ENCODE measurements at regions not wholly inside any gene's neighbourhood (a gene's known extent, or its start where the extent isn't known, plus 50 kb on each side); places are given as distances from the start of the nearest gene placed in this dataset.

- H3K4me3 Mint-ChIP-seq, result no peak overlapping the region
- peaks cover 48% of the 10 kb centered on the region for H3K9me3 Mint-ChIP-seq
- intact Hi-C loops (cut with micrococcal nuclease), result no loop called here
- H3K27ac Mint-ChIP-seq, result no peak overlapping the region
- H3K4me1 Mint-ChIP-seq (ENCODE audit: low read depth), result no peaks in the 10 kb centered on the region
- H3K36me3 Mint-ChIP-seq (ENCODE audit: low read depth), result no peaks in the 10 kb centered on the region
- no peaks in the 10 kb centered on the region for H3K27me3 Mint-ChIP-seq
These were observed 1190.3 kb upstream of the RAG2 start for GRCh38 chr11:37788141-37788877.

- Mint-ChIP-seq H3K4me3 (no peak overlapping the region), H3K9me3 (peaks cover 64% of the 10 kb centered on the region), H3K27me3 (no peaks in the 10 kb centered on the region), H3K27ac (no peak overlapping the region), H3K36me3 (ENCODE audit: low read depth) (no peaks in the 10 kb centered on the region), H3K4me1 (ENCODE audit: low read depth) (no peaks in the 10 kb centered on the region)
- intact Hi-C loops (cut with micrococcal nuclease), result no loop called here
These were observed 1188.2 kb upstream of the RAG2 start for GRCh38 chr11:37786214-37786755.

- Mint-ChIP-seq H3K4me3 (no peak overlapping the region), H3K27ac (no peak overlapping the region), H3K9me3 (peaks cover 44% of the 10 kb centered on the region), H3K4me1 (ENCODE audit: low read depth) (no peaks in the 10 kb centered on the region), H3K36me3 (ENCODE audit: low read depth) (no peaks in the 10 kb centered on the region), H3K27me3 (no peaks in the 10 kb centered on the region)
- intact Hi-C loops (cut with micrococcal nuclease), result no loop called here
These were observed 1176.4 kb upstream of the RAG2 start for GRCh38 chr11:37774441-37774840.

GRCh38 chr11:37770145-37770544 is 1172.1 kb upstream of the RAG2 start:
- Mint-ChIP-seq H3K27ac (no peak overlapping the region), H3K4me1 (ENCODE audit: low read depth) (no peaks in the 10 kb centered on the region), H3K36me3 (ENCODE audit: low read depth) (no peaks in the 10 kb centered on the region), H3K27me3 (no peaks in the 10 kb centered on the region), H3K4me3 (no peak overlapping the region), H3K9me3 (peaks cover 32% of the 10 kb centered on the region)
- intact Hi-C loops (cut with micrococcal nuclease), result no loop called here

GRCh38 chr11:37762079-37762478 is 1164.0 kb upstream of the RAG2 start:
- Mint-ChIP-seq H3K9me3 (peaks cover 31% of the 10 kb centered on the region), H3K36me3 (ENCODE audit: low read depth) (no peaks in the 10 kb centered on the region), H3K27ac (no peak overlapping the region), H3K4me1 (ENCODE audit: low read depth) (no peaks in the 10 kb centered on the region), H3K27me3 (no peaks in the 10 kb centered on the region), H3K4me3 (no peak overlapping the region)
- intact Hi-C loops (cut with micrococcal nuclease), result no loop called here

- Mint-ChIP-seq H3K27me3 (no peaks in the 10 kb centered on the region), H3K4me3 (no peak overlapping the region), H3K9me3 (peaks cover 33% of the 10 kb centered on the region), H3K36me3 (ENCODE audit: low read depth) (no peaks in the 10 kb centered on the region), H3K4me1 (ENCODE audit: low read depth) (no peaks in the 10 kb centered on the region), H3K27ac (no peak overlapping the region)
- intact Hi-C loops (cut with micrococcal nuclease), result no loop called here
These were observed 1157.5 kb upstream of the RAG2 start for GRCh38 chr11:37755521-37755920.

- peaks cover 35% of the 10 kb centered on the region for H3K9me3 Mint-ChIP-seq
- no peaks in the 10 kb centered on the region for H3K27me3 Mint-ChIP-seq
- no peak overlapping the region for H3K4me3 Mint-ChIP-seq
- H3K36me3 Mint-ChIP-seq (ENCODE audit: low read depth), result no peaks in the 10 kb centered on the region
- H3K4me1 Mint-ChIP-seq (ENCODE audit: low read depth), result no peaks in the 10 kb centered on the region
- H3K27ac Mint-ChIP-seq, result no peak overlapping the region
- intact Hi-C loops (cut with micrococcal nuclease), result no loop called here
These were observed 1150.6 kb upstream of the RAG2 start for GRCh38 chr11:37748641-37749040.

GRCh38 chr11:37747121-37747520 is 1149.1 kb upstream of the RAG2 start:
- H3K9me3 Mint-ChIP-seq, result peaks cover 26% of the 10 kb centered on the region
- H3K27me3 Mint-ChIP-seq, result no peaks in the 10 kb centered on the region
- H3K36me3 Mint-ChIP-seq (ENCODE audit: low read depth), result no peaks in the 10 kb centered on the region
- intact Hi-C loops (cut with micrococcal nuclease), result no loop called here
- H3K4me1 Mint-ChIP-seq (ENCODE audit: low read depth), result no peaks in the 10 kb centered on the region
- no peak overlapping the region for H3K4me3 Mint-ChIP-seq
- no peak overlapping the region for H3K27ac Mint-ChIP-seq

GRCh38 chr11:37727371-37727770 is 1129.3 kb upstream of the RAG2 start:
- no peaks in the 10 kb centered on the region for H3K36me3 Mint-ChIP-seq (ENCODE audit: low read depth)

GRCh38 chr11:37724315-37724714 is 1126.3 kb upstream of the RAG2 start:
- no peaks in the 10 kb centered on the region for H3K4me1 Mint-ChIP-seq (ENCODE audit: low read depth)
- H3K4me3 Mint-ChIP-seq, result no peak overlapping the region
- H3K36me3 Mint-ChIP-seq (ENCODE audit: low read depth), result no peaks in the 10 kb centered on the region
- no peak overlapping the region for H3K27ac Mint-ChIP-seq
- H3K9me3 Mint-ChIP-seq, result peaks cover 9% of the 10 kb centered on the region
- H3K27me3 Mint-ChIP-seq, result no peaks in the 10 kb centered on the region
- intact Hi-C loops (cut with micrococcal nuclease), result no loop called here

More at GRCh38 chr11:37727371-37727770, 1129.3 kb upstream of the RAG2 start:
- Mint-ChIP-seq H3K27ac (no peak overlapping the region), H3K27me3 (no peaks in the 10 kb centered on the region), H3K9me3 (peaks cover 9% of the 10 kb centered on the region), H3K4me3 (no peak overlapping the region), H3K4me1 (ENCODE audit: low read depth) (no peaks in the 10 kb centered on the region)
- intact Hi-C loops (cut with micrococcal nuclease), result no loop called here

GRCh38 chr11:37721485-37721884 is 1123.4 kb upstream of the RAG2 start:
- Mint-ChIP-seq H3K27ac (no peak overlapping the region), H3K4me1 (ENCODE audit: low read depth) (no peaks in the 10 kb centered on the region), H3K36me3 (ENCODE audit: low read depth) (no peaks in the 10 kb centered on the region), H3K27me3 (no peaks in the 10 kb centered on the region), H3K9me3 (peaks cover 9% of the 10 kb centered on the region), H3K4me3 (no peak overlapping the region)
- intact Hi-C loops (cut with micrococcal nuclease), result no loop called here

- no peaks in the 10 kb centered on the region for H3K36me3 Mint-ChIP-seq (ENCODE audit: low read depth)
- H3K4me1 Mint-ChIP-seq (ENCODE audit: low read depth), result no peaks in the 10 kb centered on the region
- H3K27me3 Mint-ChIP-seq, result no peaks in the 10 kb centered on the region
- peaks cover under 1% of the 10 kb centered on the region for H3K9me3 Mint-ChIP-seq
- H3K27ac Mint-ChIP-seq, result no peak overlapping the region
- no peak overlapping the region for H3K4me3 Mint-ChIP-seq
- intact Hi-C loops (cut with micrococcal nuclease), result no loop called here
These were observed 1120.5 kb upstream of the RAG2 start for GRCh38 chr11:37718431-37718999.

- no peaks in the 10 kb centered on the region for H3K27me3 Mint-ChIP-seq
- H3K9me3 Mint-ChIP-seq, result no peaks in the 10 kb centered on the region
- no peaks in the 10 kb centered on the region for H3K36me3 Mint-ChIP-seq (ENCODE audit: low read depth)
- H3K4me3 Mint-ChIP-seq, result no peak overlapping the region
- intact Hi-C loops (cut with micrococcal nuclease), result no loop called here
- no peaks in the 10 kb centered on the region for H3K4me1 Mint-ChIP-seq (ENCODE audit: low read depth)
- H3K27ac Mint-ChIP-seq, result no peak overlapping the region
These were observed 1114.2 kb upstream of the RAG2 start for GRCh38 chr11:37712251-37712650.

GRCh38 chr11:37710031-37710430 is 1112.0 kb upstream of the RAG2 start:
- H3K27ac Mint-ChIP-seq, result no peak overlapping the region
- no peak overlapping the region for H3K4me3 Mint-ChIP-seq
- intact Hi-C loops (cut with micrococcal nuclease), result no loop called here
- no peaks in the 10 kb centered on the region for H3K27me3 Mint-ChIP-seq
- H3K36me3 Mint-ChIP-seq (ENCODE audit: low read depth), result no peaks in the 10 kb centered on the region
- no peaks in the 10 kb centered on the region for H3K9me3 Mint-ChIP-seq
- H3K4me1 Mint-ChIP-seq (ENCODE audit: low read depth), result no peaks in the 10 kb centered on the region

GRCh38 chr11:37704791-37705190 is 1106.8 kb upstream of the RAG2 start:
- no peaks in the 10 kb centered on the region for H3K36me3 Mint-ChIP-seq (ENCODE audit: low read depth)
- H3K27me3 Mint-ChIP-seq, result no peaks in the 10 kb centered on the region
- no peak overlapping the region for H3K27ac Mint-ChIP-seq
- intact Hi-C loops (cut with micrococcal nuclease), result no loop called here
- no peak overlapping the region for H3K4me3 Mint-ChIP-seq
- H3K9me3 Mint-ChIP-seq, result no peaks in the 10 kb centered on the region
- H3K4me1 Mint-ChIP-seq (ENCODE audit: low read depth), result no peaks in the 10 kb centered on the region

Data from dendritic cell treated with granulocyte-macrophage colony-stimulating factor and Interleukin-4, amounts not matched to agents 40 ng/mL and 50 ng/mL, for 4 days (primary cell).